ENCODE measurements at regions not wholly inside any gene's neighbourhood (a gene's known extent, or its start where the extent isn't known, plus 50 kb on each side); places are given as distances from the start of the nearest gene placed in this dataset.

- no peak for DNase-seq
Measured at GRCh38 chrX:10903523-10903922, 207.6 kb upstream of the HCCS start.

GRCh38 chrX:10904220-10904619 lies 206.9 kb upstream of the HCCS start:
- no peak for DNase-seq

- DNase-seq = no peak
Measured at GRCh38 chrX:10906866-10907265, 204.3 kb upstream of the HCCS start.

- no peak for DNase-seq
Measured at GRCh38 chrX:10922159-10922558, 189.0 kb upstream of the HCCS start.

- no peak for DNase-seq
Measured at GRCh38 chrX:10922835-10923234, 188.3 kb upstream of the HCCS start.

- no peak for DNase-seq
Measured at GRCh38 chrX:10923466-10923865, 187.7 kb upstream of the HCCS start.

- no peak for DNase-seq
Measured at GRCh38 chrX:10926404-10926803, 184.7 kb upstream of the HCCS start.

- DNase-seq = no peak
Measured at GRCh38 chrX:10926891-10927290, 184.2 kb upstream of the HCCS start.

- DNase-seq = no peak
Measured at GRCh38 chrX:10929747-10930146, 181.4 kb upstream of the HCCS start.

- no peak for DNase-seq
Measured at GRCh38 chrX:10930151-10930550, 181.0 kb upstream of the HCCS start.

GRCh38 chrX:10931976-10932375 lies 179.2 kb upstream of the HCCS start:
- peak; percentile 35 for DNase-seq

GRCh38 chrX:10932842-10933440 lies 178.2 kb upstream of the HCCS start:
- peak; percentile 63 for DNase-seq

- no peak for DNase-seq
Measured at GRCh38 chrX:10935501-10935900, 175.6 kb upstream of the HCCS start.

- no peak for DNase-seq
Measured at GRCh38 chrX:10936976-10937375, 174.2 kb upstream of the HCCS start.

GRCh38 chrX:10938365-10938923 lies 172.7 kb upstream of the HCCS start:
- DNase-seq = no peak

GRCh38 chrX:10939424-10939823 lies 171.7 kb upstream of the HCCS start:
- DNase-seq = no peak

- no peak for DNase-seq
Measured at GRCh38 chrX:10944136-10944885, 166.8 kb upstream of the HCCS start.

GRCh38 chrX:10945498-10945897 lies 165.6 kb upstream of the HCCS start:
- DNase-seq = no peak

GRCh38 chrX:10949541-10949940 lies 161.6 kb upstream of the HCCS start:
- DNase-seq = peak; percentile 2

- no peak for DNase-seq
Measured at GRCh38 chrX:10952619-10953018, 158.5 kb upstream of the HCCS start.

GRCh38 chrX:10965174-10965798 lies 145.8 kb upstream of the HCCS start:
- DNase-seq = no peak

- no peak for DNase-seq
Measured at GRCh38 chrX:10966057-10966456, 145.1 kb upstream of the HCCS start.

- no peak for DNase-seq
Measured at GRCh38 chrX:10971176-10971575, 140.0 kb upstream of the HCCS start.

- no peak for DNase-seq
Measured at GRCh38 chrX:10971759-10972158, 139.4 kb upstream of the HCCS start.
